Suppressor macrophage treated with lipopolysaccharide for 1 hour (primary cell): ENCODE measurements at regions not wholly inside any gene's neighbourhood (a gene's known extent, or its start where the extent isn't known, plus 50 kb on each side); places are given as distances from the start of the nearest gene placed in this dataset.
"Not testable (repeated sequence)": the region's sequence is repeated elsewhere in the genome, so short reads cannot be mapped to it uniquely, and the experiment has no call there.

Source experiments
- DNase-seq, 3 donors: peaks; one replicate each; pipeline ENCODE4 v3.0.0-alpha.2; 2020 to 2022

GRCh38 chr7:106522696-106523095 lies 138.3 kb downstream of the CCDC71L start:
- DNase-seq, result no peak

GRCh38 chr7:106521541-106521940 lies 139.4 kb downstream of the CCDC71L start:
- DNase-seq, result no peak

GRCh38 chr7:106520962-106521514 lies 139.9 kb downstream of the CCDC71L start:
- no peak for DNase-seq

- no peak for DNase-seq
These were observed 142.0 kb downstream of the CCDC71L start for GRCh38 chr7:106518967-106519366.

GRCh38 chr7:106518239-106518638 lies 142.7 kb downstream of the CCDC71L start:
- DNase-seq, result no peak

GRCh38 chr7:106517508-106517907 lies 143.4 kb downstream of the CCDC71L start:
- DNase-seq, result peak; percentile 14 to 32 (median 27)

- DNase-seq, result no peak
These were observed 145.6 kb downstream of the CCDC71L start for GRCh38 chr7:106515321-106515720.

- no peak for DNase-seq
These were observed 146.1 kb downstream of the CCDC71L start for GRCh38 chr7:106514881-106515280.

- no peak for DNase-seq
These were observed 148.7 kb downstream of the CCDC71L start for GRCh38 chr7:106512217-106512616.

GRCh38 chr7:106504645-106505044 lies 156.3 kb downstream of the CCDC71L start:
- DNase-seq, result peak; percentile 54 to 68 (median 55)

- DNase-seq, result no peak
These were observed 156.8 kb downstream of the CCDC71L start for GRCh38 chr7:106504207-106504606.

- no peak for DNase-seq
These were observed 157.3 kb downstream of the CCDC71L start for GRCh38 chr7:106503626-106504025.

- peak; percentile 53 to 56 (median 54) for DNase-seq
These were observed 159.1 kb downstream of the CCDC71L start for GRCh38 chr7:106501605-106502580.

- DNase-seq, result no peak
These were observed 161.1 kb downstream of the CCDC71L start for GRCh38 chr7:106499897-106500296.

GRCh38 chr7:106498005-106498404 lies 163.0 kb downstream of the CCDC71L start:
- not testable (repeated sequence) for DNase-seq

GRCh38 chr7:106493041-106493731 lies 167.8 kb downstream of the CCDC71L start:
- no peak for DNase-seq

- no peak for DNase-seq
These were observed 172.5 kb downstream of the CCDC71L start for GRCh38 chr7:106488465-106488864.

GRCh38 chr7:106487892-106488291 lies 173.1 kb downstream of the CCDC71L start:
- DNase-seq, result no peak

GRCh38 chr7:106486331-106486730 lies 174.6 kb downstream of the CCDC71L start:
- no peak for DNase-seq

GRCh38 chr7:106485919-106486318 lies 175.0 kb downstream of the CCDC71L start:
- DNase-seq, result no peak

GRCh38 chr7:106485031-106485551 lies 175.9 kb downstream of the CCDC71L start:
- peak in 2 of 3 donors; percentile 47 to 57 for DNase-seq

- no peak for DNase-seq
These were observed 176.4 kb downstream of the CCDC71L start for GRCh38 chr7:106484562-106484961.

GRCh38 chr7:106482091-106482490 lies 178.9 kb downstream of the CCDC71L start:
- no peak for DNase-seq
